CD4-positive, alpha-beta T cell treated with Interleukin-6 for 4 hours (primary cell): ENCODE measurements at regions not wholly inside any gene's neighbourhood (a gene's known extent, or its start where the extent isn't known, plus 50 kb on each side); places are given as distances from the start of the nearest gene placed in this dataset.

Source experiments
- DNase-seq: peaks from one replicate; pipeline ENCODE4 v3.0.0-alpha.2; 2020; ENCODE audit warnings: mixed read lengths

DNA sequence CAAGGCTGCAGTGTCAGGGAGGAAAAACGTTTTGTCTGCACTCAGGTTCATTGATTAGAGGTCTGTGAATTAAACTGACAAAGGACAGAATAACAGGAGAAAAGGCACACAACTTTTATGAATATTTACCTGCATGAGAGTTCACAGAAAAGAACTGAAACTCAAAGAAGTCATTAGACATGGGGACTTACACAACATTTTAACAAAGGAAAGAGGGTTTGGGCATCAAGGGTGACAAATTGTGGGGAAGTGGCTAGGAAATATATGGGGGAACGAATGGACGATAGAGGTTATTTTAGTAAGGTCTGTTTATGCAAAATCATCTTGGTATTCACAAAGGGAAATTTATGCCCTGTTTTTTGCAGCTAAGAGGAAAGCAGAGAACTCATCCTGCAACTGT, 65.6 kb upstream of the C15orf39 start:
- DNase-seq, result no peak

DNA sequence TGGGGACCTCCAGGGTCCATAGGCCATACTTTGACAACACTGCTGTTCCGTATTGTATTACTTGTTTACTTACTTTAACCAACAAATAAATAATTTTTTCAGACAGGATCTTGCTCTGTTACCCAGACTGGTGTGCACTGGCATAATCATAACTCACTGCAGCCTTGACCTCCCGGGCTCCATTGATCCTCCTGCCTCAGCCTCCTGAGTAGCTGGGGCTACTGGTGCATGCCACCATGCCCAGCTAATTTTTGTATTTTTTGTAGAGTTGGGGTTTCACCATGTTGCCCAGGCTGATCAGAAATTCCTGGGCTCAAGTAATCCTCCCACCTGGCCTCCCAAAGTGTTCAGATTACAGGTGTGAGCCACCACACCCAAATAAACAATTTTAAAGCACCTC, 64.9 kb upstream of the C15orf39 start:
- no peak for DNase-seq

DNA sequence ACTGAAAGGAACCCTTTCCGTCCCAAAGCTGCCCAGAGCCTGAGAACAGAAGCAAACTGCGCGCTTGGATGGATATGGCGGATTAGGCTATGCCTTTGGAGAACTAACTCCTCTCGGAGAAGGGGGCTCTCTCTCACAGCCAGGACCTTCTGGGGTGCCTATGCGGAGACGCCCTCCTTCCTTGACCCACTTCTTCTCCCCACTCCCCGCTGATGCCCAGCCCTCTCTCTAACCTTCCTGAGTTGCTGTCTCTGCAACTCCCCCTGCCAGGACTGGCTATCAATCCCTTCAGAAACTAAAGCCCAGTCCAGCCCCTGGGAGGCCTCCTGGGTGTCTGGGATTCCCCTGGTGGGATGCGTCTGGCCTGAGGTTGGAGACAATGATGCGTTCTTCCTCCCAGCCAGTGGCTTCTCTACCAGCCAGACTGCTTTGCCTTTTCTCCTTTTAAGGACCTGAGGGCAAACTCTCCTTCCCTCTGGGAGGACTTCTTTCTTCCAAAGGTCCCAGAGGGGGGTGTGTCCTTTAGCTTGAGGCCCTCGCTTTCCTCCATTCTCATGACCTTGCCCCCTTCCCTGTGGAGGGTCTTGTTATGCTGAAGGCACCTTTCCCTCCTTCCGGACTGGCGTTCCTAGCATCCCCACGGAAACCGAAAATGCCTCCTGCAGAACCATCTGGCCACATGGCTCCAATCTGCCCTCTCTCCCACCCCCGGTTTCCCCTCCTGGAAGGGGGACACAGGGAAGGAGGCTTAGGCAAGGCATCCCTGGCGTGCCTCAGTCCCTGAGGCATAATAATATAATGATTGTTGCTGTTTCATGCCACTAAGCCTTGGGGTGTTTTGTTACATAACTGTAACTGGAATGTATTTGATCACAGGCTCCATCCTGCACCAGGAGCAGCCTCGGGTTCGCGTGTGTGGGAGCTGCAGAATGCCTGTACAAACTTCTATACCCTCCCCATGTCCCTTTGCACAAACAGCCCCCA, 63.4 kb upstream of the C15orf39 start:
- DNase-seq, result no peak

DNA sequence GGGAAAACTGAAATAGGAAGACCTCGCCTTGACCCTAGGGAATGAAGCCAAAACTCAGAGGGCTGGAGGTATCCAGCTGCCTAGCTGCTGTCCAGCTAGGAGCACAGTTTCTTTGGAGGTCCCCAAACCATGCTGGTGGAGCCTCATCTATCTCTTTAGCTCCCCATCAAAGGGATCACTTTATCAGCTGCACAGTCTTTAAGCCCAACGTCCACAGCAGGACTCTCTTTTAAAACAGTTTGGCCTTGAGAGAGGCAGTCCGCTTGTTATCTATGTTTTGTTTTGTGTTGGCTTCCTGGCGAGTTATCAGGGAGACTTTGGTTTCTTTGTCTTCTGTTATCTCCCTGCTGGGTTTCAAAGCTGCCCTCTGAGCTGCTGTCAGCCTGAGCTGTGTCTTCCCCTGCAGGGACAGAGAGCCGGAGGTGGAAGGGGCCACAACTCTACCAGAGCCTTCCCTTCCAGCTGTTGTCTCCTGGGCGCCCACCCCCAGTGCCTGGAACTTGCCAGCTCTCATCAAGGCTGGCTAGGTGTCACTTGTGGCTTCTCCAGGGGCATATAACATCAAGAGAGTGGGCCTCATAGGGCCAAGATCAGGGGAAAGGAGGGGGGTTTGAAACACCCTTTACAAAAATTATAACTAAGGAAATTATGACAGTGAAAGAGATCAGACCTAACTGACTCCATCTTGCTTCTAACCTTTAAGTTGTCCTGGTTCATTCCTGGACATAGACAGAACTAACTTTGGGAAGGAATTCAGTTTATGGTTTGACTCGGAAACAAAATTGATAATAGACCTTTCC, 61.4 kb upstream of the C15orf39 start:
- DNase-seq, result no peak

DNA sequence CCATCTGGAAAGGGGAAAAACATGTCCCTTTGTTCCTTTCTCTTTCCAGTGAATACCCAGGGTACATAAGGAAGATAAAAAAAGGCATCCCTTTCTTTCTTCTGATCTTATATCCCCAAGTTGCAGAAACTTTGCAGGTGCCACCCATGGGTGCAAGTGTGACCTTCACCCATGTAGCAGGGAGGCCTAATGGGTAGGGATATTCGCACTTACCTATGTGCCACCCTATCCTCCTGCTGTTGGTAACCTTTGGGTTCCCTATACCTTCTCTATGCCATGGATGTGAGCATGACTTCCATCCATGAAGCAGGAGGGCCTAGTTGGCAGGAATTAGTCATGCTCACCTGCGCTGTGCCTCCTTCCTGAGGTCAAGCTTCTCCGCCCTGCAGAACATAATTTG, 59.2 kb upstream of the C15orf39 start:
- no peak for DNase-seq

DNA sequence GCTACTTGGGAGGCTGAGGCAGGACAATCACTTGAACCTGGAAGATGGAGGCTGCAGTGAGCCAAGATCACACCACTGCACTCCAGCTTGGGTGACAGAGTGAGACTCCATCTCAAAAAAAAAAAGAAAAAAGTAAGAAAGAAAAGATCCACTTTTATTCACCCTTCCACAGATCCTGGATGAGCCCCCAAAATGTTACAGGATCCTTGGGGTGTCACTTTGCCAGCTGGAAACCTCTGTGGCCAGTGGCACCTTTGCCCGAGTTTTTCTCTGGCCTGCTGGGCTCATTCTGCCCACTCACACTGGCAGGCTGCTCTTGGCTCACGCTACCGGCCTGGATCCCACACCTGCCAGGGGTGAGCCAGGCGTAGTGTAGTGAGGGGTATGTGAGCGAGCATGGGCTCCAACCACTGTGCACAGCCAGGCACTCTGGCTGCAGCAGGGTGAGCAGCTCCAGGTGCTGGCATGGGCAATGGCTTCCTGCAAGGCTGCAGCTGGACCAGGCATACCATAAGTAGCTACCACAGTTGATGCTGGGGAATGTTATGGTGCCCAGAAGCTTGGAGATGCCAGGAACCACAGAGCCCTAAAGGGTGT, 57.8 kb upstream of the C15orf39 start:
- DNase-seq, result no peak

DNA sequence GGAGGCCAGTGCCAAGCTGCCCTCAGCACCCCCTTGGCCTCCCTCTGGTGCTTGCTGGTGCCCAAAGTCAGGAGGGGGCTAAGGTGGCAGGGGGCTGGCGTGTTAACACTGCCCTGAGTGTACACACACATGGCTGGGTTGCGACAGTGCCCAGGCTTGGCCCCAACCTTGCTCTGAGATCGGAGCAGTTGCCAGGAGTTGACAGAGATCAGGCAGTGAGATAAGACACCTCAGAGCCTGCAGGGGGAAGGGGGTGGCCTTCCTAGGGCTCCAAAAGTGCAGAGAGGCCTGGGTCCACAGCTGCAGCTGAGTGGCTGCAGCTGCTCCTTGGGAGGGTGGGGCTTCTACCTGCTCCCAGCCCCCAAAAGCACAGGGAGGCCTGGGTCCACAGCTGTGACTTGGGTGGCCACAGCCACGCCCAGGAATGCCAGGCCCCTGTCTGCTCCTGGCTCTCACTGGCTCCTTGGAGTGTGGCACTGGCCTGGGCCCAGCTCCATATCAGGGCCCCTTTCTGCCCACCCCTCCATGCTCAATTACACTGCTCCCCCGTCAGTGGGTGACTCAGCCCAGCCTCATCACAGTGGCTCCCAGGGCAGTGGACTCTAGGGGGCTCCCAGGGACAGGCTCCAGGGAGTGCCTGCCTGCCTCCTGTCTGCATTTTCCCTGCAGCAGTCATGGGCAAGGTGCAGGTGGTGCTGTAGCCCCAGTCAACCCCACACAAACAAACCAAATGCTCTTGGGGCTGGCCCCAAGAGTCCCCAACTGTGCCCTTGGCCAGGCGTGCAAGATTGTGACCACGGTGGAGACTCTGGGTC, 56.4 kb upstream of the C15orf39 start:
- DNase-seq, result no peak

DNA sequence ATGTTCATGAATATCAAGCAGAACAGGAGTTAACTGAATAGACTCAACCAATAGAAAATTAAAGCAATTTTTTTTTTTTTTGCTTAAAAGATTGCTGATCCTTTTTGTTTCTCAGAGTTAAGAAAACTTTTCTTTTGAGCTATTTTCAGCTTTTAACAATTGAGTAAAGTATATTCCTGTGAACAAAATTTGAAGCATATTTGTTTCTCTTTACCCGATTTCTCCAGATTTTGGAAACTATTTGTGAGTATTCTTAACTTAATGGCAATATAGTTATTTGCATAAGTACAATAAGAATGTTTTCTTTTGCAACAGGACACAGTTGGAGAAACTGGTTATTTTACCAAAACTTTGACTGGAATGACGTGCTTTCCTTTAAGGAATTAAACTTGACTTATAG, 53.4 kb upstream of the C15orf39 start:
- no peak for DNase-seq

DNA sequence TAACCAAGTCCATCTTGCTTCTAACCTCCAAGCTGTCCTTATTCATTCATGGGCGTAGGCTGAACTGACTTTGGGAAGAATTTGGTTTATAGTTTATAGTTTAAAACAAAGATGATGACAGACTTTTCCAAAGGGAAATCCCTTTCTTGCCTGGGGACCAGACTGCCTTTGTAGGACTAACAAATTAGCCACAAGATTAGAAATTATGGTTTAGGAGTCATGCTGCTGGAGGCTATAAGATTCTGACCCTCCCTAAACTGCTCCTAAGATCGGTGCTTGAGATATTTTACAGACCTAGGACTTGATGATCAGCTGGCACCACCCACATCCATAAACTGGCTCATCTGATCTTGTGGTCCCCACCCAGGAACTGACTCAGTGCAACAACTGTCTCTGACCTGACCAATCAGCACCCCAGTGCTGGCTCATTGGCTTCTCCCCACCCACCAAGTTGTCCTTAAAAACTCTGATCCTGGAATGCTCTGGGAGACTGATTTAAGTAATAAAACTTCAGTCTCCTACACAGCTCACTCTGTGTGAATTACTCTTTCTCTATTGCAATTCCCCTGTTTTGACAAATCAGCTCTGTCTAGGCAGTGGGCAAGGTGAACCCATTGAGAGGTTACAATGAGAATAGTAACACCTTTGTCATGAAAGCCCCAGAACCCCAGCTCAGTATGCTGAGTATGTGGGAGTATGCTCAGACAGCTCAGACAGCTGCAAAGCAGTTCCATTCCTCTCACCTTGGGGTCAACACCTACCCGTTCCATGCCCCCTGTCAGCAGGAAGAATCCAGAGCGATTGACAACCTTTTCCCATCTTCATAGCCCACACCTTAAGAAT, 51.6 kb upstream of the C15orf39 start:
- no peak for DNase-seq

DNA sequence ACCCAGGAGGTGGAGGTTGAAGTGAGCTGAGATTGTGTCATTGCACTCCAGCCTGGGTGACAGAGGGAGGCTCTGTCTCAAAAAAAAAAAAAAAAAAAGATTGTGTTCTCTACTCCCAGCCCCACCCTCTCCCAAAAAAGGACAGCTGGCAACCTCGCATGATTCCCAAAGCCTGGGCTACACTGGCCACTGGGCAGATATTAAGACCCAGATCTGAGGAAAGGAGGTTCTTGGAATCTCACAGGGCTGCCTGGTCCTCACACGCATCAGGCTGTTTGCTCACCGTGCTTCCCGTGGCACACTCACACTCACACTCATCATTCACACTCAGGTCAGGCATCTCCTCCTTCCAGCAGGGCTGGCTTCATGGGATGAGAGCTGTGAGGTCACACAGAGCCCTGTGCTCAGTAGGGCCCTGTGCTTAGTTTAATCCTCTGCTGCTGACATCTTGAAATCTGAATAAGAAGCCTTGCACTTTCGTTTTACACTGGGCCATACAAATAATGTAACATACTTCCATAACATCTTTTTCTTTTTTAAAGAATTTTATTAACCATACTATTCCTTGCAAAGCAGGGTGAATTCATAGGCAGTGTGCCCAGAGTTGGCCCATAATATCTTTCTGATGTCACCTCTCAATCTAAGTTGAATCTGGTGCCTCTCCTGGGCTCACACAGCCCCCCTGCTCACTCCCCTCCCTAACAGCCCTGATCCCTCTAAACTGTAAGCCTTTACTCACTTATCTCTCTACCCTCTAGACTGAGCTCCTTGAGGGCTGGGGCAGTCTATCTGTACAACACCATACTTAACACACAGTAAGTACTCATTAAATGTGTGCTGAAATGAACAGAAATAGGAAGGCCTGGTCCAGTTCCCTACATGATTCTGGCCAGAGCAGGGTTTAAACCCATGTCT, 50.2 kb upstream of the C15orf39 start:
- no peak for DNase-seq
